Fibroblast of villous mesenchyme (primary cell): ENCODE measurements at regions not wholly inside any gene's neighbourhood (a gene's known extent, or its start where the extent isn't known, plus 50 kb on each side); places are given as distances from the start of the nearest gene placed in this dataset.
"Not testable (repeated sequence)": the region's sequence is repeated elsewhere in the genome, so short reads cannot be mapped to it uniquely, and the experiment has no call there.

Source experiments
- DNase-seq: peaks from one replicate; pipeline ENCODE4 v3.0.0-alpha.2; 2010; ENCODE audit warnings: low read depth
- H3K4me3 ChIP-seq: 2 replicates; pipeline ENCODE4 v1.5.1; 2011; ENCODE audit warnings: low read depth, mild to moderate bottlenecking, low read length
- CTCF ChIP-seq: IDR thresholded peaks from 2 replicates; pipeline ENCODE4 v1.5.1; 2012; ENCODE audit warnings: low read depth, mild to moderate bottlenecking, low read length; ENCODE audit not compliant: insufficient read depth

GRCh38 chr4:20022471-20022870 is 229.2 kb upstream of the SLIT2 start:
- H3K4me3 ChIP-seq, result no peak overlapping the region
- TF ChIP-seq CTCF, result no peak
- DNase-seq, result no peak

- no peak for DNase-seq
- TF ChIP-seq CTCF, result no peak
- H3K4me3 ChIP-seq, result no peak overlapping the region
Measured at GRCh38 chr4:20020056-20020455, 231.6 kb upstream of the SLIT2 start.

GRCh38 chr4:20019310-20020015 is 232.2 kb upstream of the SLIT2 start:
- no peak for TF ChIP-seq CTCF
- H3K4me3 ChIP-seq, result no peak overlapping the region
- DNase-seq, result no peak

GRCh38 chr4:20017777-20018115 is 234.0 kb upstream of the SLIT2 start:
- no peak for TF ChIP-seq CTCF
- no peak for DNase-seq
- H3K4me3 ChIP-seq, result no peak overlapping the region

GRCh38 chr4:20017070-20017776 is 234.5 kb upstream of the SLIT2 start:
- no peak overlapping the region for H3K4me3 ChIP-seq
- DNase-seq, result peak; percentile 46
- no peak for TF ChIP-seq CTCF

- no peak for DNase-seq
- no peak for TF ChIP-seq CTCF
- no peak overlapping the region for H3K4me3 ChIP-seq
Measured at GRCh38 chr4:20015636-20016224, 236.0 kb upstream of the SLIT2 start.

- H3K4me3 ChIP-seq, DNase-seq: not testable (repeated sequence)
Measured at GRCh38 chr4:20003836-20004558, 247.7 kb upstream of the SLIT2 start.
